Prostate gland (tissue), 2 donors: ENCODE measurements at regions not wholly inside any gene's neighbourhood (a gene's known extent, or its start where the extent isn't known, plus 50 kb on each side); places are given as distances from the start of the nearest gene placed in this dataset.

Experiments used
- POLR2A ChIP-seq: fragments of 450-650 bp; IDR thresholded peaks from one replicate; pipeline ENCODE4 v1.6.1; 2016; ENCODE audit warnings: antibody characterized with exemption, mild to moderate bottlenecking
- POLR2AphosphoS5 ChIP-seq: sonication (generic); formaldehyde crosslinking; IDR thresholded peaks from one replicate; pipeline ENCODE4 v1.6.1; 2017; ENCODE audit warnings: antibody characterized with exemption
- TF ChIP-seq, protein P1 (sequence below), 4 experiments: fragments of 200-600 bp in 2 of 4; fragments of 450-650 bp in 2 of 4; sonication (generic) in 2 of 4; IDR thresholded peaks; 1 replicate in 3 of 4; 2 replicates in 1 of 4; pipeline ENCODE4 v1.5.1; 2016 to 2019; ENCODE audit warnings: antibody characterized with exemption in 4 of 4, mild to moderate bottlenecking in 2 of 4, moderate library complexity in 2 of 4

DNA sequence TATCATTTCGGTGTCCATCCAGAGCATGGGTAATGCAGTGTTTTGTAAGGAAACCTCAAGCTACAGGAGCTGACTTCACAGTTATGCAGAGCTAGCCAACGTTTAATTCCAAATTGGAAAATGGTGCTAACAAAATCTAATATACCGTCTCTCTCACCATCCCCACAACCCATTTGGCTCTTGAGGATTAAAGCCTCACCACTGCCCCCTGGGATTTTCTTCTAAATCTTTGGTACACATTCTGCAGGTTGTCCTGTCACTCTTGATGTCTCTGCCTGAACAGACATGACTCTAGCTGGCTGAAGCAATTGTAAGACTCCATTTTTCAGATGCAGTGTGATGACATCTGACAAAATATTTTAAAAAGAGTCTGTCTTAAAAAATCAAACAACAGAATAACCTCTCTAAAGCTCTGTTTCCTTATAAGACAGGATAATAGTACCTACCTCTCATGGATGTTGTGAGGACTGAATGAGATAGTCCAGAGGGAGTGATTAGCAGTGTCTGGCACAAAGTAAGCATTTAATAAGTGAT lies 451.8 kb downstream of the SUCLA2 start:
- no peak for TF ChIP-seq POLR2A
- TF ChIP-seq, protein P1, sequence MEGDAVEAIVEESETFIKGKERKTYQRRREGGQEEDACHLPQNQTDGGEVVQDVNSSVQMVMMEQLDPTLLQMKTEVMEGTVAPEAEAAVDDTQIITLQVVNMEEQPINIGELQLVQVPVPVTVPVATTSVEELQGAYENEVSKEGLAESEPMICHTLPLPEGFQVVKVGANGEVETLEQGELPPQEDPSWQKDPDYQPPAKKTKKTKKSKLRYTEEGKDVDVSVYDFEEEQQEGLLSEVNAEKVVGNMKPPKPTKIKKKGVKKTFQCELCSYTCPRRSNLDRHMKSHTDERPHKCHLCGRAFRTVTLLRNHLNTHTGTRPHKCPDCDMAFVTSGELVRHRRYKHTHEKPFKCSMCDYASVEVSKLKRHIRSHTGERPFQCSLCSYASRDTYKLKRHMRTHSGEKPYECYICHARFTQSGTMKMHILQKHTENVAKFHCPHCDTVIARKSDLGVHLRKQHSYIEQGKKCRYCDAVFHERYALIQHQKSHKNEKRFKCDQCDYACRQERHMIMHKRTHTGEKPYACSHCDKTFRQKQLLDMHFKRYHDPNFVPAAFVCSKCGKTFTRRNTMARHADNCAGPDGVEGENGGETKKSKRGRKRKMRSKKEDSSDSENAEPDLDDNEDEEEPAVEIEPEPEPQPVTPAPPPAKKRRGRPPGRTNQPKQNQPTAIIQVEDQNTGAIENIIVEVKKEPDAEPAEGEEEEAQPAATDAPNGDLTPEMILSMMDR (IDR thresholded peaks at IDR 0.05), result no peak
- no peak for TF ChIP-seq POLR2AphosphoS5
